Astrocyte (in vitro differentiated cells and primary cell): ENCODE measurements at regions not wholly inside any gene's neighbourhood (a gene's known extent, or its start where the extent isn't known, plus 50 kb on each side); places are given as distances from the start of the nearest gene placed in this dataset.

ENCODE experiments used
- CTCF ChIP-seq: IDR thresholded peaks from 2 replicates; pipeline ENCODE4 v1.5.1; 2011; ENCODE audit warnings: low read depth, mild to moderate bottlenecking, inconsistent platforms, low read length, moderate library complexity; ENCODE audit not compliant: insufficient read depth
- EZH2 ChIP-seq: IDR thresholded peaks from 2 replicates; pipeline ENCODE4 v1.6.1; 2012; ENCODE audit warnings: mild to moderate bottlenecking, low read length, inconsistent platforms; ENCODE audit not compliant: insufficient read depth

- TF ChIP-seq CTCF (no peak), EZH2 (no peak)
These were observed 193.8 kb upstream of the HMHB1 start for GRCh38 chr5:143618141-143618540.
